ENCODE measurements at regions not wholly inside any gene's neighbourhood (a gene's known extent, or its start where the extent isn't known, plus 50 kb on each side); places are given as distances from the start of the nearest gene placed in this dataset.

DNA sequence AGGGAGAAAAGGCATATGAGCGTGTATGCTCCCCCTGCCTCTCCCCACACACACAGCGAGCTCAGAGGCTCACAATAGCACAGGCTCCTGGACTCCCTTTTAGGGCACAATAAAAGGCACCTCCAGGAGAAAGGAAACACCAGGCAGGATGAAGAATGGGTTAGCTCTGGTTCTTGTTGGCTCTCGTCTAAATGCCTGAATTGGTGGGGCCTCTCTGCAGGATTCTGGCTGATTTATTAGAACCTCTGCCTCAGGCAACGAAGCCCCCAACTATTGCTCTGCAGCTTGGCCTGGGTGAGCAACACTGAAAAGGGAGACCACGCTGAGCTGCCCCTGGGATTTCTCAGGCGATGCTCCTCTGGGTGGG, 590.9 kb upstream of the PLXNA2 start:
- TF ChIP-seq, protein P1, sequence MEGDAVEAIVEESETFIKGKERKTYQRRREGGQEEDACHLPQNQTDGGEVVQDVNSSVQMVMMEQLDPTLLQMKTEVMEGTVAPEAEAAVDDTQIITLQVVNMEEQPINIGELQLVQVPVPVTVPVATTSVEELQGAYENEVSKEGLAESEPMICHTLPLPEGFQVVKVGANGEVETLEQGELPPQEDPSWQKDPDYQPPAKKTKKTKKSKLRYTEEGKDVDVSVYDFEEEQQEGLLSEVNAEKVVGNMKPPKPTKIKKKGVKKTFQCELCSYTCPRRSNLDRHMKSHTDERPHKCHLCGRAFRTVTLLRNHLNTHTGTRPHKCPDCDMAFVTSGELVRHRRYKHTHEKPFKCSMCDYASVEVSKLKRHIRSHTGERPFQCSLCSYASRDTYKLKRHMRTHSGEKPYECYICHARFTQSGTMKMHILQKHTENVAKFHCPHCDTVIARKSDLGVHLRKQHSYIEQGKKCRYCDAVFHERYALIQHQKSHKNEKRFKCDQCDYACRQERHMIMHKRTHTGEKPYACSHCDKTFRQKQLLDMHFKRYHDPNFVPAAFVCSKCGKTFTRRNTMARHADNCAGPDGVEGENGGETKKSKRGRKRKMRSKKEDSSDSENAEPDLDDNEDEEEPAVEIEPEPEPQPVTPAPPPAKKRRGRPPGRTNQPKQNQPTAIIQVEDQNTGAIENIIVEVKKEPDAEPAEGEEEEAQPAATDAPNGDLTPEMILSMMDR (IDR thresholded peaks at IDR 0.05; ENCODE audit: insufficient read depth in 1 of 2, low read depth in 1 of 2, low read length in 1 of 2, severe bottlenecking in 1 of 2, unreplicated experiment in 1 of 2): no peak
- Histone ChIP-seq H3K4me3 (ENCODE audit: low read depth, low read length) (no peak overlapping the region), H3K9me3 (no peaks in the 10 kb centered on the region), H3K27me3 (replicated peaks; ENCODE audit: control insufficient read depth, insufficient read depth, low read length) (no peaks in the 10 kb centered on the region; the same call in 1 of the 2 replicates), H3K4me1 (no peaks in the 10 kb centered on the region), H3K36me3 (ENCODE audit: control insufficient read depth, insufficient read depth, low read length) (no peaks in the 10 kb centered on the region)
- Mint-ChIP-seq H3K4me1 (ENCODE audit: low read depth, unreplicated experiment) (no peaks in the 10 kb centered on the region), H3K9me3 (ENCODE audit: unreplicated experiment) (no peaks in the 10 kb centered on the region), H3K4me3 (ENCODE audit: unreplicated experiment) (no peak overlapping the region), H3K27ac (ENCODE audit: unreplicated experiment) (no peak overlapping the region), H3K27me3 (ENCODE audit: insufficient read depth, unreplicated experiment) (peaks cover 6% of the 10 kb centered on the region), H3K36me3 (ENCODE audit: insufficient read depth, unreplicated experiment) (no peaks in the 10 kb centered on the region)
- intact Hi-C loops (cut with micrococcal nuclease; ENCODE audit: unreplicated experiment): no loop called here
- ChIA-PET POLR2A (no interaction called here), CTCF (no interaction called here)
- no peak for DNase-seq
- BruUV-seq (replicated peaks): no TSS peak

DNA sequence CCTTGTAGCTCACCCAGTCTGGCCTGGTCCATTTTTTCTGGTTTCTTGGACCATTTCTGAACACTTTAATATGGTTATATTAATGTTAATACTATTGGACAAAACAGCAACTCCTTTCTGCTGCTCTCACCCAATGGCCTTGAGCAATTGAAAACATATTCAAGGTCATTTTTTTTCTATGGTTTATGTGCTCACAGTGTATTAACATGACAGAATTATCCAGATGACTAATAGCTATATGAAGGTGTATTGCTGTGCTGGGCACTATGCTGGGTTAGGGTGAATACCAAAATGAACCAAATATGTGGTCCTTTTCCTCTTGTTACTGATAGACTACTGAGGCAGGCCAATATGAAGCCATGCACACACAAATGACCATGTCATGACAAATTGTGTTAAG, 591.6 kb upstream of the PLXNA2 start:
- TF ChIP-seq, protein P1 (IDR thresholded peaks at IDR 0.05; ENCODE audit: insufficient read depth in 1 of 2, low read depth in 1 of 2, low read length in 1 of 2, severe bottlenecking in 1 of 2, unreplicated experiment in 1 of 2): no peak
- H3K9me3 Mint-ChIP-seq (ENCODE audit: unreplicated experiment): no peaks in the 10 kb centered on the region
- Histone ChIP-seq H3K27me3 (replicated peaks; ENCODE audit: control insufficient read depth, insufficient read depth, low read length) (no peaks in the 10 kb centered on the region; the same call in 1 of the 2 replicates), H3K36me3 (ENCODE audit: control insufficient read depth, insufficient read depth, low read length) (no peaks in the 10 kb centered on the region), H3K4me1 (no peaks in the 10 kb centered on the region), H3K9me3 (no peaks in the 10 kb centered on the region), H3K4me3 (ENCODE audit: low read depth, low read length) (no peak overlapping the region)
- H3K36me3 Mint-ChIP-seq (ENCODE audit: insufficient read depth, unreplicated experiment): no peaks in the 10 kb centered on the region
- intact Hi-C loops (cut with micrococcal nuclease; ENCODE audit: unreplicated experiment): no loop called here
- ChIA-PET POLR2A (no interaction called here), CTCF (no interaction called here)
- H3K27ac Mint-ChIP-seq (ENCODE audit: unreplicated experiment): no peak overlapping the region
- H3K4me1 Mint-ChIP-seq (ENCODE audit: low read depth, unreplicated experiment): no peaks in the 10 kb centered on the region
- no peak overlapping the region for H3K4me3 Mint-ChIP-seq (ENCODE audit: unreplicated experiment)
- BruUV-seq (replicated peaks): no TSS peak
- DNase-seq: no peak
- peaks cover 6% of the 10 kb centered on the region for H3K27me3 Mint-ChIP-seq (ENCODE audit: insufficient read depth, unreplicated experiment)

DNA sequence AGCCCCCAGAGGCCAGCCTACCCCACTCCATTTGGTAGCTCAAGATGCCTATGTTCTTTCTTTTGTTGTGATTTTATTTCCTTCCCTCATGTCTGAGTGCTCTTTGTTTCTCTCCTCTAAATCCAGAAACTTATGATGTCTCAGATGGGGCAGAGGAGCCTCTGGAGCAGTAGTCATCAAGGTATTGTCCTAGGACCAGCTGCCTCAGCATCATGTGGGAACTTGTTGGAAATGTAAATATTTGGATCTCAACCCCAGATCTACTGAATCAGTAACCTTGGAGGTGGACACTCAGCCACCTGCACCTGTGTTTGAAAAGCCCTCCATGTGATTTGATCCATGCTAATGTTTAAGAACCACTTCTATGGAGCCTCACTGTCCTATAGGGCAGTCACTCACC, 593.1 kb upstream of the PLXNA2 start:
- H3K9me3 Mint-ChIP-seq (ENCODE audit: unreplicated experiment): no peaks in the 10 kb centered on the region
- TF ChIP-seq, protein P1 (IDR thresholded peaks at IDR 0.05; ENCODE audit: insufficient read depth in 1 of 2, low read depth in 1 of 2, low read length in 1 of 2, severe bottlenecking in 1 of 2, unreplicated experiment in 1 of 2): no peak
- H3K36me3 Mint-ChIP-seq (ENCODE audit: insufficient read depth, unreplicated experiment): no peaks in the 10 kb centered on the region
- Histone ChIP-seq H3K4me3 (ENCODE audit: low read depth, low read length) (no peak overlapping the region), H3K27me3 (replicated peaks; ENCODE audit: control insufficient read depth, insufficient read depth, low read length) (no peaks in the 10 kb centered on the region; the same call in none of the 2 replicates), H3K4me1 (no peaks in the 10 kb centered on the region), H3K9me3 (no peaks in the 10 kb centered on the region), H3K36me3 (ENCODE audit: control insufficient read depth, insufficient read depth, low read length) (no peaks in the 10 kb centered on the region)
- ChIA-PET POLR2A (no interaction called here), CTCF (no interaction called here)
- H3K4me1 Mint-ChIP-seq (ENCODE audit: low read depth, unreplicated experiment): no peaks in the 10 kb centered on the region
- H3K4me3 Mint-ChIP-seq (ENCODE audit: unreplicated experiment): no peak overlapping the region
- BruUV-seq (replicated peaks): no TSS peak
- peaks cover 7% of the 10 kb centered on the region for H3K27me3 Mint-ChIP-seq (ENCODE audit: insufficient read depth, unreplicated experiment)
- no peak overlapping the region for H3K27ac Mint-ChIP-seq (ENCODE audit: unreplicated experiment)
- intact Hi-C loops (cut with micrococcal nuclease; ENCODE audit: unreplicated experiment): no loop called here
- no peak for DNase-seq

All from Caco-2 (cell line).